ENCODE measurements at regions not wholly inside any gene's neighbourhood (a gene's known extent, or its start where the extent isn't known, plus 50 kb on each side); places are given as distances from the start of the nearest gene placed in this dataset.
A peak's percentile ranks its signal among the peaks of the same experiment; 100 is the strongest.

DNA sequence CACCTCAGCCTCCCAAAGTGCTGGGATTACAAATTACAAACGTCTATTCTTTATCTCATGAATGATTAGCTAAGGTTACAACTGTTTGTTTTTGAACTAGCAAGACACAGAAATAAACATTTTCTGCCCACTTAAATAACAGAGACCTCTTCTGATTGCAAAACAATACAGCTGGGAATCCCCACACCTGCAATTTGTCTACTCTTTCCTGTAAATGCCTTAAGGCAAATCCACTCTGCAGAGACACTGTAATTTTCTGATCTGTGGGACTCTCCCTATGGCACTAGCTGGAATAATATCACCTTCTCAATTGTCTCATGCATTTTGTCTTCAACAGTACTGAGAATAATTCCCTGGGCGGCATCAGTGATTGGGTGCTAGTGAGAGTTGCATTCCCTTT is 149.3 kb upstream of the FAM3C start:
- POLR2A ChIA-PET: interaction anchor here (0.6 kb wide), 1 partner anchor 616 kb away, joined by 3 read pairs; no protein-coding TSS in a partner anchor
- Histone ChIP-seq H3K4me1 (ENCODE audit: control insufficient read depth, extremely low read depth, insufficient read depth, low read length) (peaks cover 32% of the 10 kb centered on the region), H2AFZ (ENCODE audit: low read depth, low read length) (no peak overlapping the region), H3K9ac (replicated peaks; ENCODE audit: extremely low read depth, insufficient read depth, low read length) (peak overlapping the region; percentile 15), H3K27me3 (ENCODE audit: control insufficient read depth in 2 of 2, insufficient read depth in 2 of 2, low read length in 2 of 2) (no peaks in the 10 kb centered on the region), H3K36me3 (ENCODE audit: control insufficient read depth in 2 of 2, extremely low read depth in 1 of 2, insufficient read depth in 2 of 2, low read length in 2 of 2) (no peaks in the 10 kb centered on the region), H3K27ac (ENCODE audit: insufficient read depth, low read depth, low read length) (peak overlapping the region; percentile 82), H3K4me3 (replicated peaks in 1 of 3; ENCODE audit: insufficient read depth in 1 of 3, low read depth in 1 of 3, low read length in 3 of 3) (no peak overlapping the region), H3K9me3 (replicated peaks; ENCODE audit: control insufficient read depth, insufficient read depth, low read length) (no peaks in the 10 kb centered on the region), H3K4me2 (ENCODE audit: insufficient read depth, low read length) (no peak overlapping the region), H3K9me1 (replicated peaks; ENCODE audit: control insufficient read depth, extremely low read depth, insufficient read depth, low read length) (no peaks in the 10 kb centered on the region), H4K20me1 (replicated peaks; ENCODE audit: control insufficient read depth, extremely low read depth, insufficient read depth, low read length) (no peaks in the 10 kb centered on the region), H3K79me2 (ENCODE audit: control insufficient read depth, insufficient read depth, low read length) (no peaks in the 10 kb centered on the region)
- no peak for FAIRE-seq
- intact Hi-C loops (cut with micrococcal nuclease): loop anchor here (1.0 to 10.0 kb wide), 6 partner anchors 41 to 741 kb away; partner anchors contain the start of genes CPED1 and ING3
- TF ChIP-seq EZH2 (IDR thresholded peaks at IDR 0.05; ENCODE audit: borderline replicate concordance, low read depth, low read length, severe bottlenecking) (no peak), GATA2 (IDR thresholded peaks at IDR 0.05; ENCODE audit: insufficient read depth, insufficient read length, low read depth, low read length) (no peak), MYC (IDR thresholded peaks at IDR 0.05; ENCODE audit: low read depth, low read length) (no peak), CTCF (IDR thresholded peaks at IDR 0.05; ENCODE audit: extremely low read depth in 1 of 2, insufficient read depth in 1 of 2, low read depth in 1 of 2, low read length in 2 of 2) (no peak), POLR2A (IDR thresholded peaks at IDR 0.05; ENCODE audit: low read depth, low read length) (no peak), JUN (IDR thresholded peaks at IDR 0.05; ENCODE audit: borderline replicate concordance, insufficient read depth, insufficient read length, low read depth) (no peak)
- dilution Hi-C loops (cut with MboI; ENCODE audit: extremely low pct_ligation_motif_present, low sequenced_read_pairs): no loop called here
- DNase-seq (ENCODE audit: low read depth, low spot score): no peak
- CTCF ChIA-PET: interaction anchor here (1.4 to 2.5 kb wide), 6 partner anchors 11 to 449 kb away, joined by 3 to 28 read pairs (median 4); partner anchors contain the start of gene FAM3C
- no TSS peak for BruUV-seq (replicated peaks)
